Erythroblast (primary cell): ENCODE measurements at regions not wholly inside any gene's neighbourhood (a gene's known extent, or its start where the extent isn't known, plus 50 kb on each side); places are given as distances from the start of the nearest gene placed in this dataset.

Experiments
- GATA1 ChIP-seq: IDR thresholded peaks from 2 replicates; pipeline ENCODE4 v1.6.1; 2011; ENCODE audit warnings: low read depth, mild to moderate bottlenecking, control low read depth, low read length, moderate library complexity
- POLR2A ChIP-seq: IDR thresholded peaks from 2 replicates; pipeline ENCODE4 v1.6.1; 2011; ENCODE audit warnings: mild to moderate bottlenecking, low read length

DNA sequence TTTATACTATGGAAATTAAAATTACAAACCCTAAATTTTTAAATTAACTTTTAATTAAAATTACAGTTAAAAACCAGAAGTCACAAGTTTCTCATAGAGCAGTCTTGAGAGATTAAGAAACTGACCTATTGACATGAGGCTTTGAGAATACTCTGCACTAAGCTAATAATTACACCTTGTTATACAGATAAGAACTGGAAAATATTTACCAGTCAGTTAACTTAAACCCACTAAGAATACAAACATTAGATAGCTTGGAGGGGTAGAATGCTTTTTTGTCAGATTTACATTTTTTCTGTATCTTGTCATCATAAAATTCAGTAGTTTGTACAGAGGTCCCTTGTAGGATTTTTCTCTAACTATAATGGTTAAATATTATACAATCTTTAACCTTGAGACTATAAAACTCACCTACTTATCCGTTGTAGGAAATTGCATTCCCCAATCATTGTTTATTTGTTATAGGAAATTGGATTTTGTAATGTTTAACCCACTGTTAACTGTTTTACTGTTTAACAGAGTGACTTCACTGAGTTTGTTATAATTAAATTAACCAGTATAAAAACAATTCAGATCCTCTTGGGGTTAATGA lies 219.7 kb upstream of the PKDCC start:
- TF ChIP-seq POLR2A (no peak), GATA1 (no peak)
